IMR-90 (cell line): ENCODE measurements at regions not wholly inside any gene's neighbourhood (a gene's known extent, or its start where the extent isn't known, plus 50 kb on each side); places are given as distances from the start of the nearest gene placed in this dataset.

Experiments used
- ATAC-seq: fragments of 200-7000 bp; cut with Tn5 transposase; 2 replicates; pipeline ENCODE4 v1.9.1; 2020; ENCODE audit warnings: low read depth, mild to moderate bottlenecking, moderate library complexity
- BruUV-seq: library from RNA; stranded (reverse); fragments of 400-500 nt; replicated peaks from 2 replicates; lab custom pipeline; 2021; lab: Mats Ljungman, UMichigan
- CTCF ChIA-PET: fragments of 300-600 bp; formaldehyde crosslinking; extraction: SDS; loops from one replicate; lab custom pipeline; 2021; ENCODE audit warnings: antibody characterized with exemption; lab: Yijun Ruan, JAX
- POLR2A ChIA-PET: fragments of 300-600 bp; sonication (Branson Sonifier 250); formaldehyde crosslinking; loops from one replicate; lab custom pipeline; 2022; ENCODE audit warnings: antibody characterized with exemption; ENCODE audit not compliant: unreplicated experiment; lab: Charles Lee
- DNase-seq: peaks from one replicate; pipeline ENCODE4 v3.0.0; 2013
- H2AFZ ChIP-seq: replicated peaks from 2 replicates; pipeline ENCODE3; 2013; ENCODE audit warnings: low read length, mild to moderate bottlenecking; ENCODE audit not compliant: poor library complexity
- H2AK5ac ChIP-seq: 2 replicates; pipeline ENCODE4 v1.6.1; 2013; ENCODE audit warnings: low read depth, low read length, inconsistent platforms
- H2AK9ac ChIP-seq: replicated peaks from 2 replicates; pipeline ENCODE3; 2013; ENCODE audit warnings: mild to moderate bottlenecking, low read depth, low read length, moderate library complexity; ENCODE audit not compliant: poor library complexity
- H2BK120ac ChIP-seq: 2 replicates; pipeline ENCODE4 v1.6.1; 2013; ENCODE audit warnings: low read depth, low read length, inconsistent platforms
- H2BK15ac ChIP-seq: 3 replicates; pipeline ENCODE4 v1.6.1; 2013; ENCODE audit warnings: low read depth, low read length, inconsistent platforms
- H2BK20ac ChIP-seq: 2 replicates; pipeline ENCODE4 v1.6.1; 2013; ENCODE audit warnings: low read depth, mild to moderate bottlenecking, inconsistent platforms, low read length, moderate library complexity
- H2BK5ac ChIP-seq: 2 replicates; pipeline ENCODE4 v1.6.1; 2013; ENCODE audit warnings: mild to moderate bottlenecking, low read depth, low read length, inconsistent platforms; ENCODE audit not compliant: poor library complexity, severe bottlenecking
- H3K14ac ChIP-seq: replicated peaks from 2 replicates; pipeline ENCODE4 v1.6.1; 2013; ENCODE audit warnings: low read depth, low read length, inconsistent platforms
- H3K18ac ChIP-seq: 2 replicates; pipeline ENCODE4 v1.6.1; 2013; ENCODE audit warnings: low read depth, low read length, control low read depth
- H3K23ac ChIP-seq: 2 replicates; pipeline ENCODE4 v1.6.1; 2013; ENCODE audit warnings: low read depth, low read length, inconsistent platforms
- H3K27ac ChIP-seq: 2 replicates; pipeline ENCODE4 v1.5.1; 2013; ENCODE audit warnings: mild to moderate bottlenecking, control low read depth, low read length; ENCODE audit not compliant: insufficient read depth
- H3K27me3 ChIP-seq: 2 replicates; pipeline ENCODE4 v1.6.1; 2013; ENCODE audit warnings: low read length; ENCODE audit not compliant: control insufficient read depth, insufficient read depth
- H3K36me3 ChIP-seq: 2 replicates; pipeline ENCODE4 v1.6.1; 2013; ENCODE audit warnings: low read length, mixed read lengths; ENCODE audit not compliant: control insufficient read depth, insufficient read depth
- H3K4ac ChIP-seq: 2 replicates; pipeline ENCODE4 v1.6.1; 2013; ENCODE audit warnings: low read depth, low read length, inconsistent platforms
- H3K4me1 ChIP-seq: 2 replicates; pipeline ENCODE4 v1.6.1; 2013; ENCODE audit warnings: low read length, mixed read lengths; ENCODE audit not compliant: control insufficient read depth, insufficient read depth
- H3K4me2 ChIP-seq: 2 replicates; pipeline ENCODE4 v1.6.1; 2013; ENCODE audit warnings: low read depth, mild to moderate bottlenecking, control low read depth, low read length, moderate library complexity
- H3K4me3 ChIP-seq: 2 replicates; pipeline ENCODE4 v1.5.1; 2013; ENCODE audit warnings: low read depth, mild to moderate bottlenecking, control low read depth, low read length, moderate library complexity; ENCODE audit not compliant: insufficient read depth
- H3K56ac ChIP-seq: 2 replicates; pipeline ENCODE4 v1.6.1; 2013; ENCODE audit warnings: low read length, inconsistent platforms; ENCODE audit not compliant: insufficient read depth; ENCODE audit errors: extremely low read depth
- H3K79me1 ChIP-seq, 2 experiments: 2 replicates each; pipeline ENCODE4 v1.6.1; 2013; ENCODE audit warnings: low read length in 2 of 2, inconsistent platforms in 1 of 2, low read depth in 1 of 2
- H3K9ac ChIP-seq: 2 replicates; pipeline ENCODE4 v1.6.1; 2013; ENCODE audit warnings: low read depth, low read length, control low read depth
- H3K9me1 ChIP-seq: 2 replicates; pipeline ENCODE4 v1.6.1; 2013; ENCODE audit warnings: low read length, inconsistent platforms; ENCODE audit not compliant: insufficient read depth
- H3K9me3 ChIP-seq: 2 replicates; pipeline ENCODE4 v1.6.1; 2013; ENCODE audit warnings: low read length; ENCODE audit not compliant: control insufficient read depth, insufficient read depth
- H4K20me1 ChIP-seq: 2 replicates; pipeline ENCODE4 v1.6.1; 2013; ENCODE audit warnings: low read length, inconsistent platforms; ENCODE audit not compliant: insufficient read depth
- H4K5ac ChIP-seq: 2 replicates; pipeline ENCODE4 v1.6.1; 2013; ENCODE audit warnings: mild to moderate bottlenecking, low read depth, low read length, control low read depth
- H4K8ac ChIP-seq, 2 experiments: 2 replicates each; pipeline ENCODE4 v1.6.1; 2013; ENCODE audit warnings: low read depth in 2 of 2, low read length in 2 of 2, control low read depth in 1 of 2, inconsistent platforms in 1 of 2
- H4K91ac ChIP-seq: 2 replicates; pipeline ENCODE4 v1.6.1; 2013; ENCODE audit warnings: low read depth, low read length, inconsistent platforms; ENCODE audit not compliant: insufficient read depth
- BHLHE40 ChIP-seq: fragments of 150-350 bp; IDR thresholded peaks from 2 replicates; pipeline ENCODE4 v1.6.1; 2016; ENCODE audit warnings: mild to moderate bottlenecking, low read depth, low read length
- CEBPB ChIP-seq: IDR thresholded peaks from 2 replicates; pipeline ENCODE4 v1.6.1; 2012; ENCODE audit warnings: low read depth, low read length, improper control_type of control experiment
- CHD1 ChIP-seq: IDR thresholded peaks from 2 replicates; pipeline ENCODE4 v1.6.1; 2012; ENCODE audit warnings: low read depth, low read length, improper control_type of control experiment
- FOS ChIP-seq: fragments of 150-350 bp; IDR thresholded peaks from 2 replicates; pipeline ENCODE4 v1.6.1; 2016; ENCODE audit warnings: low read depth, low read length
- MAFK ChIP-seq: IDR thresholded peaks from 2 replicates; pipeline ENCODE4 v1.6.1; 2012; ENCODE audit warnings: low read depth, low read length, improper control_type of control experiment
- MAZ ChIP-seq: IDR thresholded peaks from 2 replicates; pipeline ENCODE4 v1.6.1; 2012; ENCODE audit warnings: low read depth, mild to moderate bottlenecking, low read length, improper control_type of control experiment, moderate library complexity, borderline replicate concordance
- MXI1 ChIP-seq: IDR thresholded peaks from 2 replicates; pipeline ENCODE4 v1.6.1; 2012; ENCODE audit warnings: low read depth, mild to moderate bottlenecking, low read length, moderate library complexity, borderline replicate concordance
- NFE2L2 ChIP-seq: fragments of 150-350 bp; IDR thresholded peaks from 2 replicates; pipeline ENCODE4 v1.6.1; 2016; ENCODE audit warnings: low read depth, mild to moderate bottlenecking, low read length
- POLR2A ChIP-seq: IDR thresholded peaks from 2 replicates; pipeline ENCODE4 v1.6.1; 2012; ENCODE audit warnings: mild to moderate bottlenecking, low read depth, low read length
- RAD21 ChIP-seq: IDR thresholded peaks from 2 replicates; pipeline ENCODE4 v1.6.1; 2012; ENCODE audit warnings: low read length, improper control_type of control experiment
- RCOR1 ChIP-seq: IDR thresholded peaks from 2 replicates; pipeline ENCODE4 v1.6.1; 2012; ENCODE audit warnings: mild to moderate bottlenecking, low read length, improper control_type of control experiment; ENCODE audit not compliant: insufficient replicate concordance
- RFX5 ChIP-seq: IDR thresholded peaks from 2 replicates; pipeline ENCODE4 v1.8.0; 2012; ENCODE audit warnings: low read depth, mild to moderate bottlenecking, low read length, moderate library complexity
- SMC3 ChIP-seq: fragments of 150-350 bp; IDR thresholded peaks from 2 replicates; pipeline ENCODE4 v1.6.1; 2016; ENCODE audit warnings: low read depth, mild to moderate bottlenecking, antibody characterized with exemption, low read length, moderate library complexity
- WGBS, 2 experiments: methylation state at CpG; one replicate each; pipeline versions ENCODE4 v1.1.5 to v1.1.7; 2013; ENCODE audit warnings: missing lambda C conversion rate in 2 of 2; ENCODE audit not compliant: insufficient read length in 1 of 2; ENCODE audit errors: extremely low coverage in 2 of 2; 5-methylcytosine and 5-hydroxymethylcytosine counted together
- dilution Hi-C: fragments of 300-500 bp; cut with HindIII; formaldehyde crosslinking; loops from one replicate; pipeline ENCODE4 v1.14.3; 2018; ENCODE audit warnings: low sequenced_read_pairs; ENCODE audit not compliant: unreplicated experiment
- in situ Hi-C: fragments of 300-500 bp; cut with MboI; formaldehyde crosslinking; loops from 3 replicates; pipeline ENCODE4 v1.14.3; 2019; ENCODE audit warnings: low sequenced_read_pairs, inconsistent platforms, mixed read lengths
- intact Hi-C: fragments of 100-400 bp; cut with micrococcal nuclease; formaldehyde crosslinking; loops from 2 replicates; pipeline ENCODE4 v1.10.0; 2022
- TF ChIP-seq, protein P1 (sequence below): fragments of 150-350 bp; IDR thresholded peaks from 2 replicates; pipeline ENCODE4 v1.6.1; 2017; ENCODE audit warnings: mild to moderate bottlenecking, antibody characterized with exemption, low read length, low read depth
- TF ChIP-seq, protein P2 (sequence below): fragments of 150-350 bp; IDR thresholded peaks from 2 replicates; pipeline ENCODE4 v1.6.1; 2016; ENCODE audit warnings: low read depth, mild to moderate bottlenecking, low read length, moderate library complexity, borderline replicate concordance

DNA sequence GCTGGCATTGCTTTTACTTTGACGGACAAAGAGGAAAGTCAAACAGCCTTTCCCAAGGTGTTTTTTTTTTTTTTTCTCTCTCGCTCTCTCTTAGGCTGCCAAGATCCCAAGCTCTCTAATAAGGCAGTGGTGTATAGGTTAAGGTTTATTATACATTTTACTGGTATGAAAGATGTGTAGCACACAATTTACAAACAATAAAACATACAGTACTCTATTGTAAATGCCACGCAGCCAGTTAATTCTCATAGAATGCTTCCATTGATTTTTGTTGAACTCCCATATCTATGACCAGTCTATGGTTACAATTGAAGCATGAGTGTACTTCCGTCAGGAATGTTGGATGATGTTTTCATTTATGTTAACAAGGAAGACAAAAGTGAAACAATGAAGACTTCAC lies 106.4 kb upstream of the GSC start:
- CTCF ChIA-PET: no interaction called here
- no peak overlapping the region for H2AK9ac ChIP-seq
- H3K9ac ChIP-seq: no peak overlapping the region
- no peak overlapping the region for H3K4me3 ChIP-seq
- H4K20me1 ChIP-seq: no peaks in the 10 kb centered on the region
- H4K8ac ChIP-seq: no peak overlapping the region
- DNase-seq (no peak), ATAC-seq (no peak)
- no peak overlapping the region for H2AFZ ChIP-seq
- no peak overlapping the region for H3K56ac ChIP-seq
- POLR2A ChIA-PET: no interaction called here
- TF ChIP-seq, protein P1, sequence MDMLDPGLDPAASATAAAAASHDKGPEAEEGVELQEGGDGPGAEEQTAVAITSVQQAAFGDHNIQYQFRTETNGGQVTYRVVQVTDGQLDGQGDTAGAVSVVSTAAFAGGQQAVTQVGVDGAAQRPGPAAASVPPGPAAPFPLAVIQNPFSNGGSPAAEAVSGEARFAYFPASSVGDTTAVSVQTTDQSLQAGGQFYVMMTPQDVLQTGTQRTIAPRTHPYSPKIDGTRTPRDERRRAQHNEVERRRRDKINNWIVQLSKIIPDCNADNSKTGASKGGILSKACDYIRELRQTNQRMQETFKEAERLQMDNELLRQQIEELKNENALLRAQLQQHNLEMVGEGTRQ: no peak
- TF ChIP-seq NFE2L2: no peak
- TF ChIP-seq POLR2A: no peak
- TF ChIP-seq MAFK: no peak
- no peak for TF ChIP-seq MAZ
- TF ChIP-seq MXI1: no peak
- TF ChIP-seq FOS: no peak
- no peak for TF ChIP-seq RAD21
- TF ChIP-seq CHD1: no peak
- no peak for TF ChIP-seq SMC3
- no peak for TF ChIP-seq RFX5
- TF ChIP-seq, protein P2, sequence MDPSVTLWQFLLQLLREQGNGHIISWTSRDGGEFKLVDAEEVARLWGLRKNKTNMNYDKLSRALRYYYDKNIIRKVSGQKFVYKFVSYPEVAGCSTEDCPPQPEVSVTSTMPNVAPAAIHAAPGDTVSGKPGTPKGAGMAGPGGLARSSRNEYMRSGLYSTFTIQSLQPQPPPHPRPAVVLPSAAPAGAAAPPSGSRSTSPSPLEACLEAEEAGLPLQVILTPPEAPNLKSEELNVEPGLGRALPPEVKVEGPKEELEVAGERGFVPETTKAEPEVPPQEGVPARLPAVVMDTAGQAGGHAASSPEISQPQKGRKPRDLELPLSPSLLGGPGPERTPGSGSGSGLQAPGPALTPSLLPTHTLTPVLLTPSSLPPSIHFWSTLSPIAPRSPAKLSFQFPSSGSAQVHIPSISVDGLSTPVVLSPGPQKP: no peak
- no peak for TF ChIP-seq CEBPB
- no peak for TF ChIP-seq BHLHE40
- no peak for TF ChIP-seq RCOR1
- no peak overlapping the region for H3K18ac ChIP-seq
- intact Hi-C loops: no loop called here
- H3K9me1 ChIP-seq: no peaks in the 10 kb centered on the region
- no peak overlapping the region for H2AK5ac ChIP-seq
- H3K79me1 ChIP-seq: no peaks in the 10 kb centered on the region
- H2BK5ac ChIP-seq: no peak overlapping the region
- in situ Hi-C loops: no loop called here
- no peak overlapping the region for H3K4me2 ChIP-seq
- WGBS, 2 experiments: no CpG with 5 or more reads among the region's 4 CpGs
- no peaks in the 10 kb centered on the region for H3K36me3 ChIP-seq
- H3K4me1 ChIP-seq: no peaks in the 10 kb centered on the region
- H4K91ac ChIP-seq: no peak overlapping the region
- no peak overlapping the region for H2BK120ac ChIP-seq
- no peaks in the 10 kb centered on the region for H3K27me3 ChIP-seq
- no peak overlapping the region for H4K5ac ChIP-seq
- dilution Hi-C loops: no loop called here
- H3K27ac ChIP-seq: no peak overlapping the region
- no peak overlapping the region for H3K14ac ChIP-seq
- BruUV-seq: no TSS peak
- no peak overlapping the region for H3K4ac ChIP-seq
- H2BK15ac ChIP-seq: no peak overlapping the region
- H2BK20ac ChIP-seq: no peak overlapping the region
- peaks cover 11% of the 10 kb centered on the region; the same call in 1 of the 2 replicates for H3K9me3 ChIP-seq
- H3K23ac ChIP-seq: no peak overlapping the region
